ENCODE measurements at regions not wholly inside any gene's neighbourhood (a gene's known extent, or its start where the extent isn't known, plus 50 kb on each side); places are given as distances from the start of the nearest gene placed in this dataset.

DNA sequence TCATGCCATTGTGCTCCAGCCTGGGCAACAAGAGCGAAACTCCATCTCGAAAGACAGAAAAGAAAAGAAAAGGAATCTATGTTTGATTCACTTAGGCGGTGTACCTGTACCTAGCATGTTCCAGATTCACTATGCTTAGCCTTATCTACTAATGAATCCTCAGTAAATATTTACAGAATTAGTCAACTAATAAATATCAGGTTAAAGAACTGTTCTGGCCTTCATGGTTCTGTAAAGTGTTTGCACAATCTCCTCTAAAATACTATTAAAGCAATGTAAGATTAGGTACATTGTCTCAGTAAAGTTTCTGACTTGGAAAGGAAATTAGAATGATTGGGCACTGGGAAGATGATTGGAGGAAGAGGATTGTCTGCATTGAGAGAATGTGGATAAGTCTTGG lies 2770.4 kb downstream of the PCDH9 start:
- TF ChIP-seq, protein P1, sequence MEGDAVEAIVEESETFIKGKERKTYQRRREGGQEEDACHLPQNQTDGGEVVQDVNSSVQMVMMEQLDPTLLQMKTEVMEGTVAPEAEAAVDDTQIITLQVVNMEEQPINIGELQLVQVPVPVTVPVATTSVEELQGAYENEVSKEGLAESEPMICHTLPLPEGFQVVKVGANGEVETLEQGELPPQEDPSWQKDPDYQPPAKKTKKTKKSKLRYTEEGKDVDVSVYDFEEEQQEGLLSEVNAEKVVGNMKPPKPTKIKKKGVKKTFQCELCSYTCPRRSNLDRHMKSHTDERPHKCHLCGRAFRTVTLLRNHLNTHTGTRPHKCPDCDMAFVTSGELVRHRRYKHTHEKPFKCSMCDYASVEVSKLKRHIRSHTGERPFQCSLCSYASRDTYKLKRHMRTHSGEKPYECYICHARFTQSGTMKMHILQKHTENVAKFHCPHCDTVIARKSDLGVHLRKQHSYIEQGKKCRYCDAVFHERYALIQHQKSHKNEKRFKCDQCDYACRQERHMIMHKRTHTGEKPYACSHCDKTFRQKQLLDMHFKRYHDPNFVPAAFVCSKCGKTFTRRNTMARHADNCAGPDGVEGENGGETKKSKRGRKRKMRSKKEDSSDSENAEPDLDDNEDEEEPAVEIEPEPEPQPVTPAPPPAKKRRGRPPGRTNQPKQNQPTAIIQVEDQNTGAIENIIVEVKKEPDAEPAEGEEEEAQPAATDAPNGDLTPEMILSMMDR (IDR thresholded peaks at IDR 0.05) = no peak
- TF ChIP-seq POLR2A (IDR thresholded peaks at IDR 0.05) = no peak
